ENCODE measurements at regions not wholly inside any gene's neighbourhood (a gene's known extent, or its start where the extent isn't known, plus 50 kb on each side); places are given as distances from the start of the nearest gene placed in this dataset.

DNA sequence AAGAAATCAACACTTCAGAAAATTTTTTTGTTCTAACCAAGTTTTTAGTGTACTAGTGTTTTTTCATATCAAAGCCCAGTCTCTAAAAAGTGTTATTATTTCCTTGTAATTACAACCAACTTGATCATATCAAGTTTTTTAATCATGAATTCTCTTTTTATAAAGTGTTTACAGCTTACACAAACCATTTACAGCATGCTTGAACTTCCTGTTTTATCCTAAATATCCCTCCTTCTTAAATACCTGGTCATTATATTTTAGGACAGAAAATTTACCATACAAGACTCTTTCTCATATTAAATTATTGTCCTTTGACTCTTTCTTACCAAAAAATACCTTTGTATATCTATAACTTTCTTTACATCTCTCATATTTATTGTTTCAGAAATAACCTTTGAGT is 89.4 kb upstream of the NPY2R start:
- Mint-ChIP-seq H3K9me3 (peaks cover 9% of the 10 kb centered on the region), H3K4me1 (ENCODE audit: low read depth) (no peaks in the 10 kb centered on the region), H3K27me3 (ENCODE audit: low read depth) (no peaks in the 10 kb centered on the region), H3K27ac (no peak overlapping the region), H3K36me3 (ENCODE audit: low read depth) (no peaks in the 10 kb centered on the region), H3K4me3 (no peak overlapping the region)
- DNase-seq (ENCODE audit: low spot score): no peak

- no peak for DNase-seq (ENCODE audit: low spot score)
- no peaks in the 10 kb centered on the region for H3K27me3 Mint-ChIP-seq (ENCODE audit: low read depth)
- no peaks in the 10 kb centered on the region for H3K36me3 Mint-ChIP-seq (ENCODE audit: low read depth)
- no peak overlapping the region for H3K4me3 Mint-ChIP-seq
- no peaks in the 10 kb centered on the region for H3K4me1 Mint-ChIP-seq (ENCODE audit: low read depth)
- H3K9me3 Mint-ChIP-seq: peaks cover 9% of the 10 kb centered on the region
- H3K27ac Mint-ChIP-seq: no peak overlapping the region
Observed at GRCh38 chr4:155120536-155120935, 87.9 kb upstream of the NPY2R start.

DNA sequence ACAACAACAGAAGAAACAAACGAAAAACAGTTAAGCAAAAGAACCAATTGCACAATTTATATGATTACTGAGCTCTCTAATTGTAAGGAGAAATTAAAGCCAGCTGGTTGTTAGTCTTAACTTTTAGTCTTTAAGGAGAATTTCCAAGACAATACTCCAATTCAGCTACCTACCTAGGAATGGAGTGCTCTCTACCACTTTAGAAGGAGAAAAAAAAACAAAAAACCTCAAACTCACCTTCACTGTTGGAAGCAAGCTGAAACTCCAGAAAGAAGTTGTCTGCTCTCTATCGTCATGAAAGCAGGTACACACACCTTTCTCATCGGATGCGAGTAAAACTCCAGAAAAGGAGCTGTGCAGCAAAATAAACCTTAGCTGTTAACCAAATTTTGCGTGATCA is 86.1 kb upstream of the NPY2R start:
- no peaks in the 10 kb centered on the region for H3K36me3 Mint-ChIP-seq (ENCODE audit: low read depth)
- H3K27me3 Mint-ChIP-seq (ENCODE audit: low read depth): no peaks in the 10 kb centered on the region
- peaks cover 9% of the 10 kb centered on the region for H3K9me3 Mint-ChIP-seq
- H3K4me1 Mint-ChIP-seq (ENCODE audit: low read depth): no peaks in the 10 kb centered on the region
- no peak overlapping the region for H3K4me3 Mint-ChIP-seq
- no peak overlapping the region for H3K27ac Mint-ChIP-seq
- no peak for DNase-seq (ENCODE audit: low spot score)

DNA sequence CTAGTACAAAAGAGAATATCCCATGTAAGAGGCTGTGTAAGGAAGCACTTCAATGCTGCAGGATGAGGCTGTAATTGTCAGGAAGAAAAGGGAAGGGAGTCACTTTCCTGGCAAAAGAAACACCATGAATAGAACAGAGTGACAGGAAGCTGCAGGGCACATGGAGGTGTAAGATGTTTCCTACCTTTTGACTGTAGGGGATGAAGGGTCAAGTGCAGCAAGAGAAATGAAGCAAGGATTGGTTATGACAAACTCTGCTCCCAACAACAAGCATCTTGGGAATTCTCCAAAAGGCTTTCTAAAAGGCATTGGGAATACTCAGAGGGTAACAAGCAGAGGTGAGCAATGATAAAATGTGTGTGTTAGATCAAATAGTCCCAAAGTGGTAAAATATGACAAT is 74.3 kb upstream of the NPY2R start:
- DNase-seq (ENCODE audit: low spot score): no peak
- Mint-ChIP-seq H3K36me3 (ENCODE audit: low read depth) (no peaks in the 10 kb centered on the region), H3K4me3 (no peak overlapping the region), H3K9me3 (no peaks in the 10 kb centered on the region), H3K4me1 (ENCODE audit: low read depth) (no peaks in the 10 kb centered on the region), H3K27ac (no peak overlapping the region), H3K27me3 (ENCODE audit: low read depth) (no peaks in the 10 kb centered on the region)

GRCh38 chr4:155140889-155141288 is 67.5 kb upstream of the NPY2R start:
- DNase-seq (ENCODE audit: low spot score): no peak
- Mint-ChIP-seq H3K36me3 (ENCODE audit: low read depth) (no peaks in the 10 kb centered on the region), H3K4me1 (ENCODE audit: low read depth) (no peaks in the 10 kb centered on the region), H3K27me3 (ENCODE audit: low read depth) (no peaks in the 10 kb centered on the region), H3K27ac (no peak overlapping the region), H3K4me3 (no peak overlapping the region), H3K9me3 (no peaks in the 10 kb centered on the region)

- Mint-ChIP-seq H3K27me3 (ENCODE audit: low read depth) (no peaks in the 10 kb centered on the region), H3K4me1 (ENCODE audit: low read depth) (no peaks in the 10 kb centered on the region), H3K9me3 (no peaks in the 10 kb centered on the region), H3K27ac (no peak overlapping the region), H3K36me3 (ENCODE audit: low read depth) (no peaks in the 10 kb centered on the region), H3K4me3 (no peak overlapping the region)
- DNase-seq (ENCODE audit: low spot score): no peak
Observed at GRCh38 chr4:155143512-155143911, 64.9 kb upstream of the NPY2R start.

Data from T-helper 2 cell treated with Interferon-gamma antibody and Interleukin-4, amounts not matched to agents 5 μg/mL and 100 μg/mL, for 36 hours (primary cell).